GM12865 (cell line): ENCODE measurements at regions not wholly inside any gene's neighbourhood (a gene's known extent, or its start where the extent isn't known, plus 50 kb on each side); places are given as distances from the start of the nearest gene placed in this dataset.
A peak's percentile ranks its signal among the peaks of the same experiment; 100 is the strongest.

Source experiments
- DNase-seq: peaks from one replicate; pipeline ENCODE4 v3.0.0; 2010; ENCODE audit warnings: low read depth
- H3K4me3 ChIP-seq: 2 replicates; pipeline ENCODE4 v1.5.1; 2011; ENCODE audit warnings: mild to moderate bottlenecking, low read depth, low read length, control low read depth
- CTCF ChIP-seq: IDR thresholded peaks from 2 replicates; pipeline ENCODE4 v1.5.1; 2011; ENCODE audit warnings: low read length, control low read depth, low read depth, inconsistent platforms; ENCODE audit not compliant: insufficient read depth; ENCODE audit errors: missing control alignments

DNA sequence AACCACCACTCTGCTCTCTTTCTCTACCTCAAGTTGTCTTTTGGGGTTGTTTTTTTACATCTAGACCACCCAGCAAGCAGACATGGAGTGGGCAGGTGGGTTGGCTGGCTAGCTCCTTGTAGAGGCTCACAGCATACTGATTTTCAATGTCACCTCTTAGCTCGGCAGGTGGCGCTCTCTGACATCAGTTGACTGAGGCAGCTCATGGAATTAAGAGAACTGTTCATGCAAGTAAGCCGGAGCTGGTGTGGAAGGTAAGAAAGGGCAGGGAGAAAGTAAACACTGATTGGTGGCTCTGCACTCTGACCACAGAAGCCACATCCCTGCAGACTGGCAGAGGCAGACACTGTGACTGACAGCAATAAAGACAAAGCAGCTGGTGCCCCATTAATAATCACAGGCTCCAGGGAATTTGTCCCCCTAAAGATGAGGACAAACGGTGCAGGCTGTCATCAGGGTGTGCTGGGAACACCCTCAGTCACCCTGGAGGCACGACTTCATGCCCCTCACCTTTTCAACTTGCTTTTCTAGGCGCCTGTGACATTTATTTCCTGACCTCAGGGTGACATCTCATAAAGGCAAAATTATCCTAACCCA, 226.8 kb downstream of the LMX1A start:
- H3K4me3 ChIP-seq = no peak overlapping the region
- TF ChIP-seq CTCF = peak; percentile 73
- DNase-seq = peak; percentile 56

GRCh38 chr1:165124772-165125171, 231.7 kb downstream of the LMX1A start:
- no peak for DNase-seq
- H3K4me3 ChIP-seq = no peak overlapping the region
- TF ChIP-seq CTCF = no peak

DNA sequence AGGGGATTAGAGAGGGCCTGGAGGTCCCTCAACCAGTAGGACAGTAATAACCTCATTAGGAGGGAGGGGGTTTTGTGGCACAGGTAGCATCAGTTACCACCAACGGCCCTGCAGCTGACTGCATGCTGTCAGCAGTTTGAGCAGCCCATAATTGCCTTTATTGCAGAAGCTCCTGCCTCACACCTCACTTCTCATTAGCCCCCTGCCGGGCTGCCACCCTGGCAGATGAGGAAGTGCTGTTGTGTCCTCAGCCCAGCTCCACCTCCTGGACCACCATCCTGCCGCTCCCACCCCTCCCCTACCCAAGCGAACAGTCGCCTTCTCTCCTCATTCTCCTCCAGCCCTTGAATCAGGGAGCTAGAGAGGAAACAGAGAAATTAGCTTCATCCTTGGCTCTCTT, 237.4 kb downstream of the LMX1A start:
- DNase-seq = no peak
- TF ChIP-seq CTCF = no peak
- H3K4me3 ChIP-seq = no peak overlapping the region

- DNase-seq = no peak
- no peak overlapping the region for H3K4me3 ChIP-seq
- no peak for TF ChIP-seq CTCF
Measured at GRCh38 chr1:165117482-165117881, 239.0 kb downstream of the LMX1A start.

DNA sequence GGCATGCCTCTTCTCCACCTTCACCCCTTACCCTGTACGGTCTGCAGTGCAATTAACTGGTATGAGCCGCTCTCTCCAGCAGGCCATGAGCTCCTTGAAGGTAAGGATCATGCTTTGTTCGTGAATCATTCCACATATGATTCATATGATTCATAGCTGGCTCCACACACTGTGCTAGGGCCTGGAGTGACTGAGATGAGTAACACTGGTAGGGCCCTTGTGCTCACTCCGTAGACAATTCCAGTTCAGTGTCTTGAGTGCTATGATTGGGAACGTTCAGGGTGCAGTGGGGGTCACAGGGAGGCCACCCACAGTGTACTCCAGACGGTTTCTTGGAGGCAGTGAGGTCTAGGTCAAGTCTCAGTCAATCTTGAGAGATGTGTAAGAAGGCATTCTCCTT, 239.8 kb downstream of the LMX1A start:
- no peak for TF ChIP-seq CTCF
- no peak for DNase-seq
- no peak overlapping the region for H3K4me3 ChIP-seq

GRCh38 chr1:165116171-165116570, 240.3 kb downstream of the LMX1A start:
- H3K4me3 ChIP-seq = no peak overlapping the region
- DNase-seq = no peak
- no peak for TF ChIP-seq CTCF

DNA sequence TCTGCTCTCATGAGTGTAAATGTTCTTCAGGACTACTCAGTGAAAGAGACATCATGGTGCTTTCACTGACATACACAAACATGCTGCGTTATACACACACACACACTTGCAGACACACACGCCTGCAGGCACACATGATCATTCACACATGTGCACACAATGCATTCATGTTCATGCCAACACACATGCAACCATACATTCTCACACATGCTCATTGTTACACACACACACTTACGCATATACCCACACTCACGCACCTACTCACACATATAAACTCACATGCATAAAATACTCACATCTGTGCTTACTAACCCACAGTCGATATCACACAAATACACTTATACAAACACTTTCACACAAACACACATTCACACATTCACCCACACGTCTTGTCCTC, 241.6 kb downstream of the LMX1A start:
- no peak for DNase-seq
- no peak for TF ChIP-seq CTCF
- no peak overlapping the region for H3K4me3 ChIP-seq
